Hepatic stellate cell (primary cell): ENCODE measurements at regions not wholly inside any gene's neighbourhood (a gene's known extent, or its start where the extent isn't known, plus 50 kb on each side); places are given as distances from the start of the nearest gene placed in this dataset.
"Not testable (repeated sequence)": the region's sequence is repeated elsewhere in the genome, so short reads cannot be mapped to it uniquely, and the experiment has no call there.

Experiments used
- DNase-seq: peaks from one replicate; pipeline ENCODE4 v3.0.0; 2011; ENCODE audit warnings: low spot score

GRCh38 chrX:87105131-87105530 lies 412.5 kb upstream of the KLHL4 start:
- no peak for DNase-seq

DNA sequence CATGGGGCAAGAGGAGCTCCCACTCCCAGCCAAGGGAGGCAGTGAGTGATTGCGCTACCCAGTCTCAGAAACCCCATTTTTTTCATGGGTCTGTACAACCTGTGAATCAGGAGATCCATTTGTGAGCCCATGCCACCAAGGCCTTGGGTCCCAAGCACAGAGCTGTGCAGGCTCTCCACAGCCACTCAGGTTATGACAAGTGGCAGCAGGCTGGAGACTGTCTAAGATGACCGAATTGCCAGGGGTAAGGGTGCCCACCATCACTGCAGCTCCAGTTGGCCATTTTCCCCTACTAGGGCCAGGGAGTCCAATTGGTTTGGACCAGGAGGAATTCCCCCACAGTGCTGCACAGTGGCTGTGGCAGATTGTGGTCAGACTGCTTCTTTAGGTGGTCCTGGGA lies 407.5 kb upstream of the KLHL4 start:
- DNase-seq = no peak

- DNase-seq = no peak
Measured at GRCh38 chrX:87140800-87141483, 376.7 kb upstream of the KLHL4 start.

GRCh38 chrX:87160435-87161010 lies 357.1 kb upstream of the KLHL4 start:
- DNase-seq = no peak

- no peak for DNase-seq
Measured at GRCh38 chrX:87167841-87168240, 349.8 kb upstream of the KLHL4 start.

GRCh38 chrX:87178009-87178408 lies 339.6 kb upstream of the KLHL4 start:
- DNase-seq = not testable (repeated sequence)
